GM19239 (cell line): ENCODE measurements at regions not wholly inside any gene's neighbourhood (a gene's known extent, or its start where the extent isn't known, plus 50 kb on each side); places are given as distances from the start of the nearest gene placed in this dataset.

ENCODE experiments used
- DNase-seq: peaks from one replicate; pipeline ENCODE4 v3.0.0; 2011; ENCODE audit warnings: low spot score; ENCODE audit not compliant: insufficient read length
- FAIRE-seq: peaks from 2 replicates; lab custom pipeline; 2011; peaks lifted over from hg19 to GRCh38; lab: Jason Lieb, UNC

GRCh38 chr13:89568746-89569145, 1778.7 kb upstream of the MIR17HG start:
- FAIRE-seq, result no peak

GRCh38 chr13:89571676-89572075, 1775.8 kb upstream of the MIR17HG start:
- DNase-seq, result no peak
- FAIRE-seq, result no peak

More at GRCh38 chr13:89568746-89569145, 1778.7 kb upstream of the MIR17HG start:
- DNase-seq, result no peak

GRCh38 chr13:89574077-89574476, 1773.4 kb upstream of the MIR17HG start:
- no peak for FAIRE-seq
- no peak for DNase-seq

- FAIRE-seq, result no peak
- no peak for DNase-seq
Observed at GRCh38 chr13:89577301-89577700, 1770.2 kb upstream of the MIR17HG start.

- FAIRE-seq, result no peak
Observed at GRCh38 chr13:89584058-89584620, 1763.3 kb upstream of the MIR17HG start.

GRCh38 chr13:89602655-89603054, 1744.8 kb upstream of the MIR17HG start:
- DNase-seq (no peak), FAIRE-seq (no peak)

More at GRCh38 chr13:89584058-89584620, 1763.3 kb upstream of the MIR17HG start:
- DNase-seq, result no peak

- FAIRE-seq (no peak), DNase-seq (no peak)
Observed at GRCh38 chr13:89603187-89603586, 1744.3 kb upstream of the MIR17HG start.

GRCh38 chr13:89609318-89609717, 1738.2 kb upstream of the MIR17HG start:
- DNase-seq (no peak), FAIRE-seq (no peak)

- DNase-seq (no peak), FAIRE-seq (no peak)
Observed at GRCh38 chr13:89610331-89610730, 1737.2 kb upstream of the MIR17HG start.

- no peak for DNase-seq
- no peak for FAIRE-seq
Observed at GRCh38 chr13:89610881-89611280, 1736.6 kb upstream of the MIR17HG start.

GRCh38 chr13:89627996-89628395, 1719.5 kb upstream of the MIR17HG start:
- no peak for FAIRE-seq
- DNase-seq, result no peak

- DNase-seq, result no peak
- no peak for FAIRE-seq
Observed at GRCh38 chr13:89628567-89628966, 1718.9 kb upstream of the MIR17HG start.

- DNase-seq, result no peak
- FAIRE-seq, result no peak
Observed at GRCh38 chr13:89650226-89650625, 1697.3 kb upstream of the MIR17HG start.

- FAIRE-seq, result no peak
- DNase-seq, result no peak
Observed at GRCh38 chr13:89660752-89661151, 1686.7 kb upstream of the MIR17HG start.

GRCh38 chr13:89673789-89674311, 1673.6 kb upstream of the MIR17HG start:
- DNase-seq, result no peak
- FAIRE-seq, result no peak

- FAIRE-seq, result no peak
- DNase-seq, result no peak
Observed at GRCh38 chr13:89678466-89679121, 1668.9 kb upstream of the MIR17HG start.

GRCh38 chr13:89684896-89685295, 1662.6 kb upstream of the MIR17HG start:
- FAIRE-seq (no peak), DNase-seq (no peak)

GRCh38 chr13:89686171-89686570, 1661.3 kb upstream of the MIR17HG start:
- FAIRE-seq (no peak), DNase-seq (no peak)

- no peak for DNase-seq
- FAIRE-seq, result no peak
Observed at GRCh38 chr13:89687066-89687465, 1660.4 kb upstream of the MIR17HG start.

- DNase-seq, result no peak
Observed at GRCh38 chr13:89688918-89689317, 1658.6 kb upstream of the MIR17HG start.

GRCh38 chr13:89694451-89694850, 1653.0 kb upstream of the MIR17HG start:
- DNase-seq, result no peak
- FAIRE-seq, result no peak

More at GRCh38 chr13:89688918-89689317, 1658.6 kb upstream of the MIR17HG start:
- no peak for FAIRE-seq
